Stimulated activated effector memory CD8-positive, alpha-beta T cell treated with anti-CD3 and anti-CD28 coated beads, Interleukin-12 subunit alpha, Interleukin-12 subunit beta, amount 100 ng/mL, for 72 hours (primary cell): ENCODE measurements at regions not wholly inside any gene's neighbourhood (a gene's known extent, or its start where the extent isn't known, plus 50 kb on each side); places are given as distances from the start of the nearest gene placed in this dataset.

Experiments used
- ATAC-seq: fragments of 150-1000 bp; cut with Tn5 transposase; 2 replicates; pipeline ENCODE4 v1.10.0; 2021
- DNase-seq, 2 donors: peaks; one replicate each; pipeline ENCODE4 v3.0.0; 2021 to 2022; ENCODE audit warnings: low spot score in 2 of 2
- H3K27ac Mint-ChIP-seq: one replicate; pipeline ENCODE4 v1.8.0; 2022; ENCODE audit warnings: mild to moderate bottlenecking, mixed read lengths
- H3K36me3 Mint-ChIP-seq: one replicate; pipeline ENCODE4 v1.8.0; 2022; ENCODE audit warnings: mild to moderate bottlenecking, mixed read lengths
- H3K4me1 Mint-ChIP-seq: one replicate; pipeline ENCODE4 v1.8.0; 2022; ENCODE audit warnings: mixed read lengths
- H3K4me3 Mint-ChIP-seq: one replicate; pipeline ENCODE4 v1.8.0; 2022; ENCODE audit warnings: mild to moderate bottlenecking, mixed read lengths
- H3K9me3 Mint-ChIP-seq: one replicate; pipeline ENCODE4 v1.8.0; 2022; ENCODE audit warnings: mixed read lengths

DNA sequence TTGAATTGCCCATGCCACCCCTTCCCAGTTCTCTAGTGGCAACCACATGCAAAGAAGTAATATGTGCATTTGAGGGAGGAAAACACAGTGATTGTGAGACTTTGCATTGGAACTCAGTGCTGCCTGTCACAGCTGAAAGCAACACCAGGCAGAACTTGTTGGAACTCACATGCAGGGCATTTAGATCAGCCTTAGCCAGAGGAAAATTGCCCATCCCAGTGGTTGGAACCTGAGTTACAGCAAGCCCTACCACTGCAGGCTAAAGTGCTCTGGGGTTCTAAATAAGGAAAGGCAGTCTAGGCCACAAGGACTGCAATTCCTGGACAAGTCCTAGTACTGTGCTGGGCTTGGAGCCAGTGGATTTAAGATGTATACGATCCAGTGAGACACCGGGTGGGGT, 245.3 kb upstream of the UFL1 start:
- H3K36me3 Mint-ChIP-seq: no peaks in the 10 kb centered on the region
- no peak overlapping the region for H3K4me3 Mint-ChIP-seq
- peaks cover 4% of the 10 kb centered on the region for H3K9me3 Mint-ChIP-seq
- DNase-seq (no peak), ATAC-seq (peak; percentile 21)
- no peak overlapping the region for H3K27ac Mint-ChIP-seq
- no peaks in the 10 kb centered on the region for H3K4me1 Mint-ChIP-seq

DNA sequence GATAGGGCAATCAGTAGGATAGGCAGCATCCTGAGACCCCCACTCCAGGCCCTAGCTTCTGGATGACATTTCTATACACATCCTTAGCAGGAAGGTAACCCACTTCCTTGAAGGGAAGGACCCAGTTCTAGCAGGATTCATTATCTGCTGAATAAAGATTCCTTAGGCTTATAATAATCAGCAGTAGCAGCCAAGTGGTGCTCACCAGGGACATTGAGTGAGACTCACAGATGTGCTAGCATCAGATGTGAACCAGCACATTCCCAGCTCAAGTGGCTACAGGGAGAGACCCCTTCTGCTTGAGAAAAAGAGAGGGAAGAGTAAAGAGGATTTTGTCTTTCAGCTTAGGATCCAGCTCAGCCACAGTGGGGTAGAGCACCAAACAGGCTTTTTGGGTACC, 244.8 kb upstream of the UFL1 start:
- no peak for DNase-seq
- H3K9me3 Mint-ChIP-seq: peaks cover 4% of the 10 kb centered on the region
- no peak overlapping the region for H3K27ac Mint-ChIP-seq
- H3K36me3 Mint-ChIP-seq: no peaks in the 10 kb centered on the region
- no peak overlapping the region for H3K4me3 Mint-ChIP-seq
- ATAC-seq: peak; percentile 28
- no peaks in the 10 kb centered on the region for H3K4me1 Mint-ChIP-seq

GRCh38 chr6:96279084-96279483, 242.5 kb upstream of the UFL1 start:
- ATAC-seq (no peak), DNase-seq (no peak)
- Mint-ChIP-seq H3K4me3 (no peak overlapping the region), H3K36me3 (no peaks in the 10 kb centered on the region), H3K9me3 (no peaks in the 10 kb centered on the region), H3K4me1 (no peaks in the 10 kb centered on the region), H3K27ac (no peak overlapping the region)

DNA sequence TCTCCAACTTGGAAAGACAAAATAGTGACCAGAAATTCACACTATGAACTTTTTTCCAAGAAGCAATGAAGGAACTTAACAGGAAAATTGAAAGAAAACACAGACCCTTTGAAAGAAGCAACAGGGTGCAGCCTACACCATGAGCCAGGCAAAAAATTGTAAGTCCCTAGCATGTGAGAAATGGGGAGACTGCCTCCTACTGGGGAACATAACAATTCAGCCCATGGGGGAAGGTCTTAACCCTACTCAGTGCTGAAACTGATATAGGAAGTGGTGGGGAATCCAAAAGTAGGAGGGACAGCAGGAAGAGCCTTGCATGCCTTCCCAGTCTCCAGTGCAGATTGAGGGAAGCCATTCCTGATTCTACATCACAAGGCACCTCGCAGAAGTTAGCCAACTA, 235.1 kb upstream of the UFL1 start:
- Mint-ChIP-seq H3K36me3 (no peaks in the 10 kb centered on the region), H3K4me1 (no peaks in the 10 kb centered on the region), H3K9me3 (no peaks in the 10 kb centered on the region), H3K4me3 (no peak overlapping the region), H3K27ac (no peak overlapping the region)
- no peak for DNase-seq
- no peak for ATAC-seq

GRCh38 chr6:96299525-96299924, 222.1 kb upstream of the UFL1 start:
- H3K9me3 Mint-ChIP-seq: no peaks in the 10 kb centered on the region
- no peak overlapping the region for H3K27ac Mint-ChIP-seq
- no peaks in the 10 kb centered on the region for H3K36me3 Mint-ChIP-seq
- no peak overlapping the region for H3K4me3 Mint-ChIP-seq
- ATAC-seq (no peak), DNase-seq (no peak)
- H3K4me1 Mint-ChIP-seq: no peaks in the 10 kb centered on the region

- DNase-seq (no peak), ATAC-seq (no peak)
- no peaks in the 10 kb centered on the region for H3K4me1 Mint-ChIP-seq
- H3K27ac Mint-ChIP-seq: no peak overlapping the region
- H3K36me3 Mint-ChIP-seq: no peaks in the 10 kb centered on the region
- H3K4me3 Mint-ChIP-seq: no peak overlapping the region
- H3K9me3 Mint-ChIP-seq: no peaks in the 10 kb centered on the region
These were observed 220.6 kb upstream of the UFL1 start for GRCh38 chr6:96301023-96301422.

DNA sequence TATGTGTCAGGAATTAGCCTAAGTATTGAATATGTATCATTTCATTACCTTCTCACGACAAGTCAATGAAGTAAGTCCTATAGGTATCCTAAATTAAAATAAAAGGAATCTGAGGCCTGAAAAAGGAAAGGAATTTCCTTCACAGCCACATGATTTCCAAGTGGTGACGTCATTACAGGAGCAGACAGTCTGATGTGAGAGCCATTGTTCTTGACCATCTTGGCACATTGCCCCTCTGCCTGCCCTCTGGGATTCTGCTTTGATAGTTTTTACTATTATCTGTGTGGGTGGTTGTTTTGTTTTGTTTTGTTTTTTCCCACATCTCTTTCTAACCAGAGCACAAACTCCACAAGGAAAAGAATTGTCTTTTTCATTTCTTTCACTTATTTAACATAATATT, 219.8 kb upstream of the UFL1 start:
- no peak for DNase-seq
- no peak for ATAC-seq
- Mint-ChIP-seq H3K4me1 (no peaks in the 10 kb centered on the region), H3K27ac (no peak overlapping the region), H3K9me3 (no peaks in the 10 kb centered on the region), H3K4me3 (no peak overlapping the region), H3K36me3 (no peaks in the 10 kb centered on the region)

DNA sequence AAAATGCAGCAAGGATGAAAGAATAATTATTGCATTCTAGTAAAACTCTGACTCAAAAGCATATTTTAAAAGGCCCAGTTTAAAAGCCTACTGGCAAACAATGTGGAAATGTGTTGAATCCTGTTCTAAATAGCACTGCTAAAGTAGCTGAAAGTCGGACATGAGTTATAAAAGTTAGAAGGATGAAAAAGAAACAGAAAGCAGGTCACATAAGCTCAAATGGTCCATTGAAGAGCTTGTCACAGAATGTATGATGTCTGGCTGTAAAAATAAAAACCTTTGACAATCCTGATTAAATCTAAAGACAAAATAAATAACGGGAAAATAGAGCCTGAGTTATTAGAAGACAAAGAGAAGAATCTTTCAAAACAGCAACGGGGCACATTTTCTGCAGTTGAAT, 218.6 kb upstream of the UFL1 start:
- no peak overlapping the region for H3K4me3 Mint-ChIP-seq
- no peak for ATAC-seq
- H3K36me3 Mint-ChIP-seq: no peaks in the 10 kb centered on the region
- DNase-seq: no peak
- H3K4me1 Mint-ChIP-seq: no peaks in the 10 kb centered on the region
- H3K27ac Mint-ChIP-seq: no peak overlapping the region
- no peaks in the 10 kb centered on the region for H3K9me3 Mint-ChIP-seq

DNA sequence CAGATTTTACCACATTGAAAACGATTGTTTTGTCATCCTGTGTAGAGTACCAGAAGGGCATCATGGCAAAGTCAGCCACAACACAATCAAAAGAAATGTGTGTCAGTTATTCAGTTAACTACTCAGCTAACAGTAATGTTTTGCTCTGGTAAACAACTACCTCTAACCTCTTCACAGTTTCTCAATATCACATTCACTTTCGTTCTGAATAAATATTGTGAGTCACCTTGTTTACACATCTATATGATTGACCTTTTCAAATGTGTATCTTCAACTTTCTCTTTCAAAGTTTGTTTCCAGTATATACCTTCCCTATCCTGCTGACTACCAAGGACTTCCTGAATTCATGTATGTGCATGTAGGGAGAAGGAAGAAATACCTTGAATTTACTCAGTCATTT, 216.6 kb upstream of the UFL1 start:
- DNase-seq (no peak), ATAC-seq (peak; percentile 91)

GRCh38 chr6:96330884-96331283, 190.7 kb upstream of the UFL1 start:
- H3K36me3 Mint-ChIP-seq: no peaks in the 10 kb centered on the region
- no peaks in the 10 kb centered on the region for H3K4me1 Mint-ChIP-seq
- ATAC-seq: no peak
- no peak overlapping the region for H3K4me3 Mint-ChIP-seq
- H3K9me3 Mint-ChIP-seq: no peaks in the 10 kb centered on the region
- no peak for DNase-seq
- H3K27ac Mint-ChIP-seq: no peak overlapping the region

More for the DNA sequence above, 216.6 kb upstream of the UFL1 start:
- no peaks in the 10 kb centered on the region for H3K4me1 Mint-ChIP-seq
- H3K4me3 Mint-ChIP-seq: no peak overlapping the region
- H3K36me3 Mint-ChIP-seq: no peaks in the 10 kb centered on the region
- H3K27ac Mint-ChIP-seq: no peak overlapping the region
- H3K9me3 Mint-ChIP-seq: no peaks in the 10 kb centered on the region

GRCh38 chr6:96340164-96340563, 181.4 kb upstream of the UFL1 start:
- DNase-seq (no peak), ATAC-seq (no peak)
- no peak overlapping the region for H3K27ac Mint-ChIP-seq
- H3K36me3 Mint-ChIP-seq: no peaks in the 10 kb centered on the region
- H3K4me3 Mint-ChIP-seq: no peak overlapping the region
- no peaks in the 10 kb centered on the region for H3K4me1 Mint-ChIP-seq
- H3K9me3 Mint-ChIP-seq: peaks cover 6% of the 10 kb centered on the region

- DNase-seq (no peak), ATAC-seq (no peak)
- Mint-ChIP-seq H3K27ac (no peak overlapping the region), H3K36me3 (no peaks in the 10 kb centered on the region), H3K9me3 (peaks cover 4% of the 10 kb centered on the region), H3K4me3 (no peak overlapping the region), H3K4me1 (no peaks in the 10 kb centered on the region)
These were observed 176.1 kb upstream of the UFL1 start for GRCh38 chr6:96345501-96345900.

DNA sequence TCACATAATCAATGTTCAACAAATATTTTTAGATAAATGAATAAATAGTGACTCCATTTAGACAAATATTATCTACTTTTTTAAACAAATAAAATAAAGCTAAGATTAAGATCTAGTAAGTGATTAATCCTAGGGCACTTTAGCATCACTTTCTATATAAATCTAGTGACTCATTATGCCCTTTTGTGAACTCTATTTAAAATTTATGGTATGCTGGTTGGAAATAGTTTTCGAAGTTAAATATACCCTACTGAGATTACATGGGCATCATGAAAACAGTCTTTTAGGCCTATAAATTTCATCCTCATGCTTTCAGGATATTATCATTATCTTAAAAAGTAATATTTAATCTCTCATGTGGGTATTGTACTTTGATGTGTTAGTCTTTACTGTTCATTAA, 140.4 kb upstream of the UFL1 start:
- no peaks in the 10 kb centered on the region for H3K9me3 Mint-ChIP-seq
- DNase-seq: no peak
- no peak overlapping the region for H3K4me3 Mint-ChIP-seq
- no peaks in the 10 kb centered on the region for H3K36me3 Mint-ChIP-seq
- no peaks in the 10 kb centered on the region for H3K4me1 Mint-ChIP-seq
- no peak for ATAC-seq
- H3K27ac Mint-ChIP-seq: no peak overlapping the region

- ATAC-seq: no peak
These were observed 129.7 kb upstream of the UFL1 start for GRCh38 chr6:96391776-96392360.

DNA sequence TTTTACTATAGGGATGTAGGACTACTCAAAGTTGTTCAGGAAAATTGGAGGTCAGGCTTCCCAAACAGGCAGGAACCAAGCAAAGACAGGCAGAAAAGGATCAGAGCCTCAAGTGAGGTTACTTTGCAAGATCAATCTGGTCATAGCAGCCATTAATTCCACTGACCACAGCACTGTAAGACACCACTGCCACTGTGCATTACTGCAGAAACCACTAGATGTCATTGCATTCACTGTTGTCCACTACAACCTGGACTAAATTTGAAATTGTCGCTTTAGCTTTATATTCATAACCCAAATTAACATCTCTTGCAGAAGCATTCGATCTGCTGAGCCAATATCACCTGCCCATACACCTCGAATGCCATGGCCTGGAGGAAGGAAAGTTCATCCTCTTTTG, 126.9 kb upstream of the UFL1 start:
- DNase-seq (no peak), ATAC-seq (no peak)
- H3K27ac Mint-ChIP-seq: no peak overlapping the region
- no peaks in the 10 kb centered on the region for H3K9me3 Mint-ChIP-seq
- no peak overlapping the region for H3K4me3 Mint-ChIP-seq
- H3K4me1 Mint-ChIP-seq: no peaks in the 10 kb centered on the region
- no peaks in the 10 kb centered on the region for H3K36me3 Mint-ChIP-seq

More at GRCh38 chr6:96391776-96392360, 129.7 kb upstream of the UFL1 start:
- no peak for DNase-seq
- no peak overlapping the region for H3K27ac Mint-ChIP-seq
- no peaks in the 10 kb centered on the region for H3K9me3 Mint-ChIP-seq
- H3K4me1 Mint-ChIP-seq: no peaks in the 10 kb centered on the region
- no peak overlapping the region for H3K4me3 Mint-ChIP-seq
- no peaks in the 10 kb centered on the region for H3K36me3 Mint-ChIP-seq

DNA sequence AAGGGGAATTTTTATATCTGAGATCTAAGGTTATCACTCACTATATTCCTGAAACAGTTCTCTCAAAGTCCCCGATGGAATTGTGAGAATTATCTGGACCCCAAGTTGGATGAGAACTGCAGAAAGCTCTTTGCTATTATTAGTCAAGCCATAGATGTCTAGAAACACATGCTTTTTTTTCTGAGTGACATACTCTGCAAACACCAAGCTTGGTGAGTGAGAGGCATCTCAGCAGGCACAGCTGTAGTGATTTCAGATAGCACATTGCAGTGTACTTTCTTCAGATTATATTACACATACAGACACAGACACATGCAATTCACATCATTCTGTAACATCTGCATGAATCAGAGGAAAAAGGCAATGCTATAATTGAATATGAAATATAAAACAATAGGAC, 111.1 kb upstream of the UFL1 start:
- Mint-ChIP-seq H3K4me3 (no peak overlapping the region), H3K27ac (no peak overlapping the region), H3K9me3 (no peaks in the 10 kb centered on the region), H3K36me3 (no peaks in the 10 kb centered on the region), H3K4me1 (no peaks in the 10 kb centered on the region)
- ATAC-seq (no peak), DNase-seq (no peak)

GRCh38 chr6:96420294-96420693, 101.3 kb upstream of the UFL1 start:
- H3K9me3 Mint-ChIP-seq: peaks cover 5% of the 10 kb centered on the region
- H3K36me3 Mint-ChIP-seq: no peaks in the 10 kb centered on the region
- no peak overlapping the region for H3K27ac Mint-ChIP-seq
- DNase-seq (no peak), ATAC-seq (no peak)
- H3K4me3 Mint-ChIP-seq: no peak overlapping the region
- no peaks in the 10 kb centered on the region for H3K4me1 Mint-ChIP-seq
